Sigmoid colon (tissue), 4 donors: ENCODE measurements at regions not wholly inside any gene's neighbourhood (a gene's known extent, or its start where the extent isn't known, plus 50 kb on each side); places are given as distances from the start of the nearest gene placed in this dataset.

ENCODE experiments used
- EP300 ChIP-seq, 4 donors: sonication (generic); formaldehyde crosslinking; IDR thresholded peaks; one replicate each; pipeline ENCODE4 v1.6.1; 2017; ENCODE audit warnings: antibody characterized with exemption in 4 of 4
- POLR2A ChIP-seq, 2 donors: fragments of 450-650 bp; IDR thresholded peaks; one replicate each; pipeline ENCODE4 v1.6.1; 2016; ENCODE audit warnings: antibody characterized with exemption in 2 of 2, mild to moderate bottlenecking in 2 of 2, moderate library complexity in 2 of 2
- TF ChIP-seq, protein P1 (sequence below), 4 experiments: fragments of 450-650 bp in 3 of 4; fragments of 200-600 bp in 1 of 4; IDR thresholded peaks; one replicate each; pipeline ENCODE4 v1.5.1; 2016 to 2019; ENCODE audit warnings: antibody characterized with exemption in 4 of 4, mild to moderate bottlenecking in 3 of 4, moderate library complexity in 2 of 4

DNA sequence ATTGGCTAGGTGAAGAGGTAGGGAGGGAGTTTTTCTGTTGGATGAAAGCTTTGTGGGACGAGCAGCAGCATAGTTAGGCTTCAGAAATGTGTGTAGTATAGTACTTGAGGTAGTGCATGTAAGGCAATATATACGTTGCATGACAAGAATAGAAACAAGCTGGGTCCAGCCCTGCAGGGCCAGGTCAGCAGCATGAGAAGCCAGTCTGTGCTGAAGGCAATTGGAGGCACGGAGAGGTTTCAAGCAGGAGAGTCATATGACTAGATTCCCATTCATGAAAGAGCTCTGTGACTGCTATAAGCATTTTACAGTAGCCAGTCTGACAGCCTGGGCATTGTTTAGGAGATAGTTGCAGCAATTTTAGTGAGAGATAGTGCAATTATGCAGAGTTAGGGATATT is 84.2 kb upstream of the DSCAM start:
- TF ChIP-seq EP300 (IDR thresholded peaks at IDR 0.05) = no peak
- no peak for TF ChIP-seq POLR2A (IDR thresholded peaks at IDR 0.05)
- TF ChIP-seq, protein P1, sequence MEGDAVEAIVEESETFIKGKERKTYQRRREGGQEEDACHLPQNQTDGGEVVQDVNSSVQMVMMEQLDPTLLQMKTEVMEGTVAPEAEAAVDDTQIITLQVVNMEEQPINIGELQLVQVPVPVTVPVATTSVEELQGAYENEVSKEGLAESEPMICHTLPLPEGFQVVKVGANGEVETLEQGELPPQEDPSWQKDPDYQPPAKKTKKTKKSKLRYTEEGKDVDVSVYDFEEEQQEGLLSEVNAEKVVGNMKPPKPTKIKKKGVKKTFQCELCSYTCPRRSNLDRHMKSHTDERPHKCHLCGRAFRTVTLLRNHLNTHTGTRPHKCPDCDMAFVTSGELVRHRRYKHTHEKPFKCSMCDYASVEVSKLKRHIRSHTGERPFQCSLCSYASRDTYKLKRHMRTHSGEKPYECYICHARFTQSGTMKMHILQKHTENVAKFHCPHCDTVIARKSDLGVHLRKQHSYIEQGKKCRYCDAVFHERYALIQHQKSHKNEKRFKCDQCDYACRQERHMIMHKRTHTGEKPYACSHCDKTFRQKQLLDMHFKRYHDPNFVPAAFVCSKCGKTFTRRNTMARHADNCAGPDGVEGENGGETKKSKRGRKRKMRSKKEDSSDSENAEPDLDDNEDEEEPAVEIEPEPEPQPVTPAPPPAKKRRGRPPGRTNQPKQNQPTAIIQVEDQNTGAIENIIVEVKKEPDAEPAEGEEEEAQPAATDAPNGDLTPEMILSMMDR (IDR thresholded peaks at IDR 0.05) = no peak
